ENCODE measurements at regions not wholly inside any gene's neighbourhood (a gene's known extent, or its start where the extent isn't known, plus 50 kb on each side); places are given as distances from the start of the nearest gene placed in this dataset.

- TF ChIP-seq ZFX (IDR thresholded peaks at IDR 0.05; ENCODE audit: borderline replicate concordance), result no peak
- TF ChIP-seq CTCF (IDR thresholded peaks at IDR 0.05), result no peak
- H3K27ac ChIP-seq, result no peak overlapping the region
Observed at GRCh38 chr2:219830353-219830738, 202.9 kb downstream of the SLC4A3 start.

GRCh38 chr2:219831957-219832356, 204.5 kb downstream of the SLC4A3 start:
- no peak for TF ChIP-seq ZFX (IDR thresholded peaks at IDR 0.05; ENCODE audit: borderline replicate concordance)
- no peak for TF ChIP-seq CTCF (IDR thresholded peaks at IDR 0.05)
- H3K27ac ChIP-seq, result no peak overlapping the region

GRCh38 chr2:219832904-219833303, 205.5 kb downstream of the SLC4A3 start:
- TF ChIP-seq ZFX (IDR thresholded peaks at IDR 0.05; ENCODE audit: borderline replicate concordance) (no peak), CTCF (IDR thresholded peaks at IDR 0.05) (no peak)
- no peak overlapping the region for H3K27ac ChIP-seq

- no peak for TF ChIP-seq ZFX (IDR thresholded peaks at IDR 0.05; ENCODE audit: borderline replicate concordance)
- TF ChIP-seq CTCF (IDR thresholded peaks at IDR 0.05), result no peak
- H3K27ac ChIP-seq, result no peak overlapping the region
Observed at GRCh38 chr2:219835493-219835892, 208.1 kb downstream of the SLC4A3 start.

GRCh38 chr2:219836647-219837177, 209.3 kb downstream of the SLC4A3 start:
- H3K27ac ChIP-seq, result no peak overlapping the region
- TF ChIP-seq ZFX (IDR thresholded peaks at IDR 0.05; ENCODE audit: borderline replicate concordance) (no peak), CTCF (IDR thresholded peaks at IDR 0.05) (peak; percentile 82)

- TF ChIP-seq CTCF (IDR thresholded peaks at IDR 0.05) (no peak), ZFX (IDR thresholded peaks at IDR 0.05; ENCODE audit: borderline replicate concordance) (no peak)
- no peak overlapping the region for H3K27ac ChIP-seq
Observed at GRCh38 chr2:219844401-219845091, 217.1 kb downstream of the SLC4A3 start.

GRCh38 chr2:219848882-219849281, 221.5 kb downstream of the SLC4A3 start:
- TF ChIP-seq ZFX (IDR thresholded peaks at IDR 0.05; ENCODE audit: borderline replicate concordance), result no peak
- TF ChIP-seq CTCF (IDR thresholded peaks at IDR 0.05), result no peak

More at GRCh38 chr2:219848882-219849281, 221.5 kb downstream of the SLC4A3 start:
- H3K27ac ChIP-seq, result no peak overlapping the region

All from 22Rv1 (cell line).